ENCODE measurements at regions not wholly inside any gene's neighbourhood (a gene's known extent, or its start where the extent isn't known, plus 50 kb on each side); places are given as distances from the start of the nearest gene placed in this dataset.

- TF ChIP-seq POLR2AphosphoS5 (IDR thresholded peaks at IDR 0.05; ENCODE audit: low read depth, low read length) (no peak), POLR2A (IDR thresholded peaks at IDR 0.05; ENCODE audit: low read depth, low read length) (no peak), TAF1 (IDR thresholded peaks at IDR 0.05; ENCODE audit: low read depth, low read length) (no peak), POU2F2 (IDR thresholded peaks at IDR 0.05; ENCODE audit: low read depth, low read length) (no peak)
Measured at GRCh38 chr16:80107900-80108299, 432.9 kb upstream of the DYNLRB2 start.
